ENCODE measurements at regions not wholly inside any gene's neighbourhood (a gene's known extent, or its start where the extent isn't known, plus 50 kb on each side); places are given as distances from the start of the nearest gene placed in this dataset.

DNA sequence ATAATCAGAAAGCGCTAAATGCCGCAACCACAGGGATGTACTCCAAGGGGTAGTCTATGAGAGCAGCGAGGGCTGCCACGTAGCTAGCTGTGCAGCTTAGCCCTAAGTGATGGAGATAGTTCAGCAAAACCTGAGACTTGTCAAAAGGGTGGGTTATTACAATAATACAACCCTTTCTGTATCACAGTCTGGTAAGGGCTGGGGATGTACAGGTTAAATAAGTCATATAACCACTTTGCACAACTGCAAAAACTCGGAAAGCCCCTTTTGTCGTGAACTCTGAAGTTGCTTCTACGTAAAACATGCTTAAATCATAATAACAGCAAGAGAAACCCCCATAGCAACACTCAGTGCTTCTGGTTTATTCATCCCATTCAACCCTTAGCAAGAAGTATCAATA, 598.8 kb downstream of the SUCLG1 start:
- TF ChIP-seq CTCF (IDR thresholded peaks at IDR 0.05; ENCODE audit: borderline replicate concordance, extremely low read depth, low read length, poor library complexity, severe bottlenecking), result no peak
- no peak for TF ChIP-seq EZH2 (IDR thresholded peaks at IDR 0.05; ENCODE audit: borderline replicate concordance, low read depth, low read length, severe bottlenecking)
